ENCODE measurements at regions not wholly inside any gene's neighbourhood (a gene's known extent, or its start where the extent isn't known, plus 50 kb on each side); places are given as distances from the start of the nearest gene placed in this dataset.

DNA sequence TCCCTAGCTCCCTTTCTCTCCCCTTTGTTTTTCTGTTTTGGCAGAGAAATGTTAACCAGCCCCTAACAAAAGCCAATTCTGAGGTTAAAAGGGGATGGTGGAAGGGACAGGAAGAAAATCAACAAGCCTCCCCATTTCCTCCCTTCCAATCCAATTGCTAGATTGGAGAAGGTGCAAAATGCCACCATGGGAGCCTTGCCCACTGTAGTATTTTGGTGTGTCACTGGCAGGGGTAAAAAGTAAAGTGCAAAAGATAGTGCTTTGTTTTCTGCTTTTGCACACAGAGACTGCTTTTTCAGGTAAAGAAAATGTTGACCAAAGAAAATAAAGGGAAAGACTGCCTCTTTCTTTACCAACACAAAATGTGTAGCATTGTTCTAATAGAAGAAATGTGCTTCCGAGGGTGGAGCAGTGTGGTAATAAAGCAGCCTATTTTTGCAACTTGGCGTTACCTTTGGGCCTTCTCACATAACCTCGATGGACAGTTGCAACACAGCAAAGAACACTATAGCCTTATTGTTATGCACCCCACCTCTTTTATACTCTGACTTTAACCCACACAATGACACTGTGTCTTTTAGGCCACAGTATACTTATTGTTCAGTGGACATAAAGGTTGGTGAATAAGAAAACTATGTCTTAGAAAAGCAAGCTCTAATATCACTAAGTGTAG, 861.8 kb downstream of the BCL11A start (continued):
- TF ChIP-seq, protein P1, sequence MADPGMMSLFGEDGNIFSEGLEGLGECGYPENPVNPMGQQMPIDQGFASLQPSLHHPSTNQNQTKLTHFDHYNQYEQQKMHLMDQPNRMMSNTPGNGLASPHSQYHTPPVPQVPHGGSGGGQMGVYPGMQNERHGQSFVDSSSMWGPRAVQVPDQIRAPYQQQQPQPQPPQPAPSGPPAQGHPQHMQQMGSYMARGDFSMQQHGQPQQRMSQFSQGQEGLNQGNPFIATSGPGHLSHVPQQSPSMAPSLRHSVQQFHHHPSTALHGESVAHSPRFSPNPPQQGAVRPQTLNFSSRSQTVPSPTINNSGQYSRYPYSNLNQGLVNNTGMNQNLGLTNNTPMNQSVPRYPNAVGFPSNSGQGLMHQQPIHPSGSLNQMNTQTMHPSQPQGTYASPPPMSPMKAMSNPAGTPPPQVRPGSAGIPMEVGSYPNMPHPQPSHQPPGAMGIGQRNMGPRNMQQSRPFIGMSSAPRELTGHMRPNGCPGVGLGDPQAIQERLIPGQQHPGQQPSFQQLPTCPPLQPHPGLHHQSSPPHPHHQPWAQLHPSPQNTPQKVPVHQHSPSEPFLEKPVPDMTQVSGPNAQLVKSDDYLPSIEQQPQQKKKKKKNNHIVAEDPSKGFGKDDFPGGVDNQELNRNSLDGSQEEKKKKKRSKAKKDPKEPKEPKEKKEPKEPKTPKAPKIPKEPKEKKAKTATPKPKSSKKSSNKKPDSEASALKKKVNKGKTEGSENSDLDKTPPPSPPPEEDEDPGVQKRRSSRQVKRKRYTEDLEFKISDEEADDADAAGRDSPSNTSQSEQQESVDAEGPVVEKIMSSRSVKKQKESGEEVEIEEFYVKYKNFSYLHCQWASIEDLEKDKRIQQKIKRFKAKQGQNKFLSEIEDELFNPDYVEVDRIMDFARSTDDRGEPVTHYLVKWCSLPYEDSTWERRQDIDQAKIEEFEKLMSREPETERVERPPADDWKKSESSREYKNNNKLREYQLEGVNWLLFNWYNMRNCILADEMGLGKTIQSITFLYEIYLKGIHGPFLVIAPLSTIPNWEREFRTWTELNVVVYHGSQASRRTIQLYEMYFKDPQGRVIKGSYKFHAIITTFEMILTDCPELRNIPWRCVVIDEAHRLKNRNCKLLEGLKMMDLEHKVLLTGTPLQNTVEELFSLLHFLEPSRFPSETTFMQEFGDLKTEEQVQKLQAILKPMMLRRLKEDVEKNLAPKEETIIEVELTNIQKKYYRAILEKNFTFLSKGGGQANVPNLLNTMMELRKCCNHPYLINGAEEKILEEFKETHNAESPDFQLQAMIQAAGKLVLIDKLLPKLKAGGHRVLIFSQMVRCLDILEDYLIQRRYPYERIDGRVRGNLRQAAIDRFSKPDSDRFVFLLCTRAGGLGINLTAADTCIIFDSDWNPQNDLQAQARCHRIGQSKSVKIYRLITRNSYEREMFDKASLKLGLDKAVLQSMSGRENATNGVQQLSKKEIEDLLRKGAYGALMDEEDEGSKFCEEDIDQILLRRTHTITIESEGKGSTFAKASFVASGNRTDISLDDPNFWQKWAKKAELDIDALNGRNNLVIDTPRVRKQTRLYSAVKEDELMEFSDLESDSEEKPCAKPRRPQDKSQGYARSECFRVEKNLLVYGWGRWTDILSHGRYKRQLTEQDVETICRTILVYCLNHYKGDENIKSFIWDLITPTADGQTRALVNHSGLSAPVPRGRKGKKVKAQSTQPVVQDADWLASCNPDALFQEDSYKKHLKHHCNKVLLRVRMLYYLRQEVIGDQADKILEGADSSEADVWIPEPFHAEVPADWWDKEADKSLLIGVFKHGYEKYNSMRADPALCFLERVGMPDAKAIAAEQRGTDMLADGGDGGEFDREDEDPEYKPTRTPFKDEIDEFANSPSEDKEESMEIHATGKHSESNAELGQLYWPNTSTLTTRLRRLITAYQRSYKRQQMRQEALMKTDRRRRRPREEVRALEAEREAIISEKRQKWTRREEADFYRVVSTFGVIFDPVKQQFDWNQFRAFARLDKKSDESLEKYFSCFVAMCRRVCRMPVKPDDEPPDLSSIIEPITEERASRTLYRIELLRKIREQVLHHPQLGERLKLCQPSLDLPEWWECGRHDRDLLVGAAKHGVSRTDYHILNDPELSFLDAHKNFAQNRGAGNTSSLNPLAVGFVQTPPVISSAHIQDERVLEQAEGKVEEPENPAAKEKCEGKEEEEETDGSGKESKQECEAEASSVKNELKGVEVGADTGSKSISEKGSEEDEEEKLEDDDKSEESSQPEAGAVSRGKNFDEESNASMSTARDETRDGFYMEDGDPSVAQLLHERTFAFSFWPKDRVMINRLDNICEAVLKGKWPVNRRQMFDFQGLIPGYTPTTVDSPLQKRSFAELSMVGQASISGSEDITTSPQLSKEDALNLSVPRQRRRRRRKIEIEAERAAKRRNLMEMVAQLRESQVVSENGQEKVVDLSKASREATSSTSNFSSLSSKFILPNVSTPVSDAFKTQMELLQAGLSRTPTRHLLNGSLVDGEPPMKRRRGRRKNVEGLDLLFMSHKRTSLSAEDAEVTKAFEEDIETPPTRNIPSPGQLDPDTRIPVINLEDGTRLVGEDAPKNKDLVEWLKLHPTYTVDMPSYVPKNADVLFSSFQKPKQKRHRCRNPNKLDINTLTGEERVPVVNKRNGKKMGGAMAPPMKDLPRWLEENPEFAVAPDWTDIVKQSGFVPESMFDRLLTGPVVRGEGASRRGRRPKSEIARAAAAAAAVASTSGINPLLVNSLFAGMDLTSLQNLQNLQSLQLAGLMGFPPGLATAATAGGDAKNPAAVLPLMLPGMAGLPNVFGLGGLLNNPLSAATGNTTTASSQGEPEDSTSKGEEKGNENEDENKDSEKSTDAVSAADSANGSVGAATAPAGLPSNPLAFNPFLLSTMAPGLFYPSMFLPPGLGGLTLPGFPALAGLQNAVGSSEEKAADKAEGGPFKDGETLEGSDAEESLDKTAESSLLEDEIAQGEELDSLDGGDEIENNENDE (IDR thresholded peaks at IDR 0.05; ENCODE audit: insufficient replicate concordance, low read length): no peak
- TF ChIP-seq SIN3A (conservative IDR thresholded peaks at IDR 0.05 in 1 of 2, IDR thresholded peaks at IDR 0.05 in 1 of 2; ENCODE audit: low read depth in 1 of 2, low read length in 2 of 2) (no peak), KDM5A (IDR thresholded peaks at IDR 0.05; ENCODE audit: low read length) (no peak), HDAC6 (IDR thresholded peaks at IDR 0.05; ENCODE audit: low read depth, low read length) (no peak)
